AG04449 (cell line): ENCODE measurements at regions not wholly inside any gene's neighbourhood (a gene's known extent, or its start where the extent isn't known, plus 50 kb on each side); places are given as distances from the start of the nearest gene placed in this dataset.

Experiments used
- CTCF ChIA-PET: fragments of 350-600 bp; formaldehyde crosslinking; extraction: SDS; loops from one replicate; lab custom pipeline; 2021; ENCODE audit warnings: antibody characterized with exemption; lab: Yijun Ruan, JAX
- POLR2A ChIA-PET: fragments of 400-600, 350-600 bp; formaldehyde crosslinking; extraction: SDS; loops from one replicate; lab custom pipeline; 2020; ENCODE audit warnings: antibody characterized with exemption, inconsistent platforms; lab: Yijun Ruan, JAX
- DNase-seq: peaks from one replicate; pipeline ENCODE4 v3.0.0-alpha.2; 2010; ENCODE audit warnings: low read depth, low spot score
- H3K4me3 ChIP-seq: 2 replicates; pipeline ENCODE4 v1.5.1; 2011; ENCODE audit warnings: low read depth, mild to moderate bottlenecking, control low read depth, low read length
- CTCF ChIP-seq: IDR thresholded peaks from one replicate; pipeline ENCODE4 v1.5.1; 2011; ENCODE audit warnings: mild to moderate bottlenecking, moderate library complexity, low read length, control low read depth, inconsistent platforms; ENCODE audit not compliant: insufficient read depth; ENCODE audit errors: missing control alignments

GRCh38 chr2:123359636-123360035, 665.5 kb upstream of the CNTNAP5 start:
- TF ChIP-seq CTCF: no peak
- DNase-seq: no peak
- ChIA-PET POLR2A (no interaction called here), CTCF (no interaction called here)
- H3K4me3 ChIP-seq: no peak overlapping the region

GRCh38 chr2:123362671-123363440, 662.2 kb upstream of the CNTNAP5 start:
- CTCF ChIA-PET: no interaction called here

GRCh38 chr2:123363826-123364225, 661.3 kb upstream of the CNTNAP5 start:
- no peak for TF ChIP-seq CTCF
- ChIA-PET CTCF (no interaction called here), POLR2A (no interaction called here)
- DNase-seq: no peak
- H3K4me3 ChIP-seq: no peak overlapping the region

More at GRCh38 chr2:123362671-123363440, 662.2 kb upstream of the CNTNAP5 start:
- POLR2A ChIA-PET: no interaction called here
- DNase-seq: no peak
- TF ChIP-seq CTCF: no peak
- no peak overlapping the region for H3K4me3 ChIP-seq

DNA sequence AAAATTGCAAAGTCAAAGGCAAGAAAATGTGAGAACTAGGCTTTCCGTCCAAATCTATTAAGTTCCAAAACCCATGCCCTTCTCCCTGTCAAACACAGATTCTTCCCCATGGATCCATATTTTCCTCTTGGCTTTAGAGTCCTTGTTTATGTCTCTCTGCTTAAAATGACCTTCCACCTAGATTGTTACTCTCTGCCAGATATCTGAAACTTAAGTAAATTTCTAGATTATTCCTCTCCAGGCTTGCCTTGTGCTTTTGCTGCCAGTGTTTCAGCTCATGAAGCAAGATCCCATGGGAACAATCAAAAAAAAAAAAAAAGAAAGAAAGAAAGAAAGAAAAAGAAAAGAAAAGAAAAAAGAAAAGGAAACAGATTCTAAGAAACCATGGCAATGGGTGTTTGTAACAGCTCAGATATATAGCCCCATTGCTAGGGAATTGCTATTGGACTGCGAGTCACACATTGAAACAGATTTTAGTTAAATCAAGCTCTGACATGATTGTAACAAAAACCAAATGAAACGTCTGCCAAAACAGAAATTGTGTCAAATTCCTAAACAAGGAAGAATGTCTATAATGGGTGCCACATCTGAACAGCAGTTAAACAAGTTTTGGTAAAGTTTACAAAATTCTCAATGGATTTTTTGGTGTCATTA, 660.7 kb upstream of the CNTNAP5 start:
- H3K4me3 ChIP-seq: no peak overlapping the region
- POLR2A ChIA-PET: no interaction called here
- TF ChIP-seq CTCF: no peak
- no peak for DNase-seq
- CTCF ChIA-PET: no interaction called here

GRCh38 chr2:123366239-123366837, 658.7 kb upstream of the CNTNAP5 start:
- POLR2A ChIA-PET: no interaction called here
- H3K4me3 ChIP-seq: no peak overlapping the region
- no peak for DNase-seq
- TF ChIP-seq CTCF: no peak
- CTCF ChIA-PET: no interaction called here

DNA sequence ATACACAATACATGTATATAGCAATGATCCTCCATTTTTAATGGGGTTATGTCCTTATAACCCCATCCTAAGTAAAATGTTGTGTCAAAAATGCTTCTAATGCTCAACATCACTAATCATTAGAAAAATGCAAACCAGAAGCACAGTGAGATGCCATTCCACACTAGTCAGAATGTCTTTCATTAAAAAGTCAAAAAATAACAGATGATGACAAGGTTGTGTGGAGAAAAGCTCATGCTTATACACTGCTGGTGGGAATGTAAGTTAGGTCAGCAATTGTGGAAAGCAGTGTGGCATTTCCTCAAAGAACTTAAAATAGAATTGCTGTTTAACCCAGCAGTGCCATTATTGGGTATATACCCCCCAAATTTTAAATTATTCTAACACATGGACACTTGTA, 654.9 kb upstream of the CNTNAP5 start:
- no peak for DNase-seq
- ChIA-PET CTCF (no interaction called here), POLR2A (no interaction called here)
- no peak for TF ChIP-seq CTCF
- no peak overlapping the region for H3K4me3 ChIP-seq
